ENCODE measurements at regions not wholly inside any gene's neighbourhood (a gene's known extent, or its start where the extent isn't known, plus 50 kb on each side); places are given as distances from the start of the nearest gene placed in this dataset.

- TF ChIP-seq CTCF (IDR thresholded peaks at IDR 0.05) (no peak), POLR2A (IDR thresholded peaks at IDR 0.05) (no peak), POLR2AphosphoS5 (IDR thresholded peaks at IDR 0.05) (no peak)
Measured at GRCh38 chr16:65622151-65622550, 500.3 kb upstream of the CDH11 start.

Measured in breast epithelium (tissue), 3 donors.